Prostate gland (tissue), 2 donors: ENCODE measurements at regions not wholly inside any gene's neighbourhood (a gene's known extent, or its start where the extent isn't known, plus 50 kb on each side); places are given as distances from the start of the nearest gene placed in this dataset.

Experiments
- POLR2A ChIP-seq: fragments of 450-650 bp; IDR thresholded peaks from one replicate; pipeline ENCODE4 v1.6.1; 2016; ENCODE audit warnings: antibody characterized with exemption, mild to moderate bottlenecking
- TF ChIP-seq, protein P1 (sequence below), 4 experiments: fragments of 200-600 bp in 2 of 4; fragments of 450-650 bp in 2 of 4; sonication (generic) in 2 of 4; IDR thresholded peaks; 1 replicate in 3 of 4; 2 replicates in 1 of 4; pipeline ENCODE4 v1.5.1; 2016 to 2019; ENCODE audit warnings: antibody characterized with exemption in 4 of 4, mild to moderate bottlenecking in 2 of 4, moderate library complexity in 2 of 4

DNA sequence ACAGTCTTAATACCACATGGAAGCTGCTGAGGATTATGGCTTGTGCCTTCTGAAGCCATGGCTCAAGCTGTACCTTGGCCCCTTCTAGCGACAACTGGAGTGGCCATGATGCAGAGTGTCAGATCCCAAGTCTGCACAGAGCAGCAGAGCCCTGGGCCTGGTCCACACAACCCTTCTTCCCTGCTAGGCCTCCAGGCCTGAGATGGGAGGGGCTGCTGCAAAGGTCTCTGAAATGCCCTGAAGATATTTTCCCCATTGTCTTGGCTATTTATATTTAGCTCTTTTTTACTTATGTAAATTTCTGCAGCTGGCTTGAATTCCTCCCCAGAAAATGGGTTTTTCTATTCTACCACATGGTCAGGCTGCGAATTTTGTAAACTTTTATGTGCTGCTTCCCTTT is 804.6 kb upstream of the ZWINT start:
- TF ChIP-seq, protein P1, sequence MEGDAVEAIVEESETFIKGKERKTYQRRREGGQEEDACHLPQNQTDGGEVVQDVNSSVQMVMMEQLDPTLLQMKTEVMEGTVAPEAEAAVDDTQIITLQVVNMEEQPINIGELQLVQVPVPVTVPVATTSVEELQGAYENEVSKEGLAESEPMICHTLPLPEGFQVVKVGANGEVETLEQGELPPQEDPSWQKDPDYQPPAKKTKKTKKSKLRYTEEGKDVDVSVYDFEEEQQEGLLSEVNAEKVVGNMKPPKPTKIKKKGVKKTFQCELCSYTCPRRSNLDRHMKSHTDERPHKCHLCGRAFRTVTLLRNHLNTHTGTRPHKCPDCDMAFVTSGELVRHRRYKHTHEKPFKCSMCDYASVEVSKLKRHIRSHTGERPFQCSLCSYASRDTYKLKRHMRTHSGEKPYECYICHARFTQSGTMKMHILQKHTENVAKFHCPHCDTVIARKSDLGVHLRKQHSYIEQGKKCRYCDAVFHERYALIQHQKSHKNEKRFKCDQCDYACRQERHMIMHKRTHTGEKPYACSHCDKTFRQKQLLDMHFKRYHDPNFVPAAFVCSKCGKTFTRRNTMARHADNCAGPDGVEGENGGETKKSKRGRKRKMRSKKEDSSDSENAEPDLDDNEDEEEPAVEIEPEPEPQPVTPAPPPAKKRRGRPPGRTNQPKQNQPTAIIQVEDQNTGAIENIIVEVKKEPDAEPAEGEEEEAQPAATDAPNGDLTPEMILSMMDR (IDR thresholded peaks at IDR 0.05) = no peak
- TF ChIP-seq POLR2A = no peak
